ENCODE measurements at regions not wholly inside any gene's neighbourhood (a gene's known extent, or its start where the extent isn't known, plus 50 kb on each side); places are given as distances from the start of the nearest gene placed in this dataset.

GRCh38 chr3:193870376-193871219, 265.4 kb upstream of the HES1 start:
- no peaks in the 10 kb centered on the region for H3K9me2 ChIP-seq (ENCODE audit: insufficient read depth)
- intact Hi-C loops (cut with micrococcal nuclease), result loop anchor here (5.0 kb wide), 3 partner anchors 78 to 452 kb away; no protein-coding TSS in a partner anchor
- peaks cover 45 to 99% of the 10 kb centered on the region in 2 experiments for H3K4me1 ChIP-seq (ENCODE audit: control insufficient read depth in 1 of 2, insufficient read depth in 2 of 2, low read length in 2 of 2)
- H3K79me2 ChIP-seq (ENCODE audit: insufficient read depth, low read length), result no peaks in the 10 kb centered on the region
- ChIA-PET RAD21 (ENCODE audit: low non-redundant PET in 1 of 2, low total read pairs in 2 of 2, uncharacterized antibody in 2 of 2, unreplicated experiment in 2 of 2) (no interaction called here), CTCF (no interaction called here), POLR2A (no interaction called here)
- ATAC-seq, result peak; percentile 44
- H2AFZ ChIP-seq (ENCODE audit: low read depth, low read length, poor library complexity, severe bottlenecking), result no peak overlapping the region
- DNase-seq (ENCODE audit: low read depth, low spot score), result no peak
- H3K4me2 ChIP-seq (ENCODE audit: low read length), result peak overlapping the region; percentile 84
- peak overlapping the region; percentile 20 to 47; a peak in 3 of 4 replicates for H3K4me3 ChIP-seq (replicated peaks in 1 of 2; ENCODE audit: low read depth in 1 of 2, low read length in 2 of 2)
- no peaks in the 10 kb centered on the region for H4K20me1 ChIP-seq (ENCODE audit: insufficient read depth)
- BruUV-seq (replicated peaks), result no TSS peak
- peak overlapping the region; percentile 58 for H3K27ac ChIP-seq (ENCODE audit: low read depth, low read length)
- peak overlapping the region; percentile 64 for H3K9ac ChIP-seq (ENCODE audit: low read length)
- no peak for TF ChIP-seq ATF3 (IDR thresholded peaks at IDR 0.05)
- peaks cover under 1% of the 10 kb centered on the region; the same call in 1 of the 2 replicates for H3K27me3 ChIP-seq (ENCODE audit: insufficient read depth, low read length)
- H3K36me3 ChIP-seq (ENCODE audit: control insufficient read depth in 1 of 2, insufficient read depth in 2 of 2, low read length in 2 of 2), result no peaks in the 10 kb centered on the region
- no peaks in the 10 kb centered on the region for H3K9me3 ChIP-seq (ENCODE audit: control insufficient read depth in 1 of 2, insufficient read depth in 1 of 2, low read depth in 1 of 2, low read length in 2 of 2)

DNA sequence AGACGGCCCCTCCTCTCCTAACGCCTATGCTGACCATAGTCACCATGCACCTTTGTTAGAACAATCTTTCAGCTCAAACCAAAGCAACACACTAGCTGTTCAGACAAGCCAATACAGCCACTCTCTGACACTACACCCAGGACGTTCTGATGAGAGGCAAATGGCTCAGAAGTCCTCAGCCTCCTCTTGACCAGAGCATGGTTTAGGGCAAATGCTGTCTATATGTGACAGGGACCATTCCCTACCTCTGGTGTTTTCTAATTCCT, 264.8 kb upstream of the HES1 start:
- Histone ChIP-seq H3K9ac (ENCODE audit: low read length) (peak overlapping the region; percentile 64), H3K27ac (ENCODE audit: low read depth, low read length) (no peak overlapping the region), H3K4me1 (ENCODE audit: control insufficient read depth in 1 of 2, insufficient read depth in 2 of 2, low read length in 2 of 2) (peaks cover 45 to 99% of the 10 kb centered on the region in 2 experiments), H4K20me1 (ENCODE audit: insufficient read depth) (no peaks in the 10 kb centered on the region), H3K4me3 (replicated peaks in 1 of 2; ENCODE audit: low read depth in 1 of 2, low read length in 2 of 2) (no peak overlapping the region), H3K27me3 (ENCODE audit: insufficient read depth, low read length) (peaks cover 4% of the 10 kb centered on the region; the same call in 1 of the 2 replicates), H2AFZ (ENCODE audit: low read depth, low read length, poor library complexity, severe bottlenecking) (no peak overlapping the region), H3K9me3 (ENCODE audit: control insufficient read depth in 1 of 2, insufficient read depth in 1 of 2, low read depth in 1 of 2, low read length in 2 of 2) (no peaks in the 10 kb centered on the region), H3K9me2 (ENCODE audit: insufficient read depth) (no peaks in the 10 kb centered on the region), H3K36me3 (ENCODE audit: control insufficient read depth in 1 of 2, insufficient read depth in 2 of 2, low read length in 2 of 2) (no peaks in the 10 kb centered on the region), H3K79me2 (ENCODE audit: insufficient read depth, low read length) (no peaks in the 10 kb centered on the region), H3K4me2 (ENCODE audit: low read length) (peak overlapping the region; percentile 84)
- ChIA-PET CTCF (no interaction called here), RAD21 (ENCODE audit: low non-redundant PET in 1 of 2, low total read pairs in 2 of 2, uncharacterized antibody in 2 of 2, unreplicated experiment in 2 of 2) (no interaction called here), POLR2A (no interaction called here)
- TF ChIP-seq SP1 (IDR thresholded peaks at IDR 0.05; ENCODE audit: low read depth) (no peak), YY1 (IDR thresholded peaks at IDR 0.05; ENCODE audit: extremely low read depth, insufficient replicate concordance, low read depth, low read length) (no peak), CBX3 (IDR thresholded peaks at IDR 0.05; ENCODE audit: low read depth) (no peak), POLR2A (IDR thresholded peaks at IDR 0.05; ENCODE audit: borderline replicate concordance, extremely low read depth, insufficient read depth, insufficient read length) (no peak), TCF7L2 (IDR thresholded peaks at IDR 0.05; ENCODE audit: borderline replicate concordance, extremely low read depth, insufficient read depth, insufficient read length) (no peak), POLR2AphosphoS5 (IDR thresholded peaks at IDR 0.05; ENCODE audit: low read depth, low read length) (no peak), ELF1 (IDR thresholded peaks at IDR 0.05; ENCODE audit: borderline replicate concordance, low read depth) (no peak)
- TF ChIP-seq, protein P1, sequence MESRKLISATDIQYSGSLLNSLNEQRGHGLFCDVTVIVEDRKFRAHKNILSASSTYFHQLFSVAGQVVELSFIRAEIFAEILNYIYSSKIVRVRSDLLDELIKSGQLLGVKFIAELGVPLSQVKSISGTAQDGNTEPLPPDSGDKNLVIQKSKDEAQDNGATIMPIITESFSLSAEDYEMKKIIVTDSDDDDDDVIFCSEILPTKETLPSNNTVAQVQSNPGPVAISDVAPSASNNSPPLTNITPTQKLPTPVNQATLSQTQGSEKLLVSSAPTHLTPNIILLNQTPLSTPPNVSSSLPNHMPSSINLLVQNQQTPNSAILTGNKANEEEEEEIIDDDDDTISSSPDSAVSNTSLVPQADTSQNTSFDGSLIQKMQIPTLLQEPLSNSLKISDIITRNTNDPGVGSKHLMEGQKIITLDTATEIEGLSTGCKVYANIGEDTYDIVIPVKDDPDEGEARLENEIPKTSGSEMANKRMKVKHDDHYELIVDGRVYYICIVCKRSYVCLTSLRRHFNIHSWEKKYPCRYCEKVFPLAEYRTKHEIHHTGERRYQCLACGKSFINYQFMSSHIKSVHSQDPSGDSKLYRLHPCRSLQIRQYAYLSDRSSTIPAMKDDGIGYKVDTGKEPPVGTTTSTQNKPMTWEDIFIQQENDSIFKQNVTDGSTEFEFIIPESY (IDR thresholded peaks at IDR 0.05; ENCODE audit: extremely low read depth, insufficient replicate concordance, low read length), result no peak
- DNase-seq (ENCODE audit: low read depth, low spot score) (no peak), ATAC-seq (no peak)
- BruUV-seq (replicated peaks), result no TSS peak
- intact Hi-C loops (cut with micrococcal nuclease), result loop anchor here (5.0 kb wide), 3 partner anchors 79 to 451 kb away; no protein-coding TSS in a partner anchor
